ENCODE measurements at regions not wholly inside any gene's neighbourhood (a gene's known extent, or its start where the extent isn't known, plus 50 kb on each side); places are given as distances from the start of the nearest gene placed in this dataset.
"Not testable (repeated sequence)": the region's sequence is repeated elsewhere in the genome, so short reads cannot be mapped to it uniquely, and the experiment has no call there.

GRCh38 chr12:19624491-19624890 lies 185.2 kb downstream of the AEBP2 start:
- no peak for DNase-seq (ENCODE audit: low read depth in 2 of 3, low spot score in 1 of 3)

- not testable (repeated sequence) for DNase-seq (ENCODE audit: low read depth in 2 of 3, low spot score in 1 of 3)
Measured at GRCh38 chr12:19625551-19625950, 186.3 kb downstream of the AEBP2 start.

GRCh38 chr12:19627719-19628118 lies 188.4 kb downstream of the AEBP2 start:
- no peak for DNase-seq (ENCODE audit: low read depth in 2 of 3, low spot score in 1 of 3)

- no peak for DNase-seq (ENCODE audit: low read depth in 2 of 3, low spot score in 1 of 3)
Measured at GRCh38 chr12:19630536-19630935, 191.2 kb downstream of the AEBP2 start.

GRCh38 chr12:19633194-19633593 lies 193.9 kb downstream of the AEBP2 start:
- no peak for DNase-seq (ENCODE audit: low read depth in 2 of 3, low spot score in 1 of 3)

- no peak for DNase-seq (ENCODE audit: low read depth in 2 of 3, low spot score in 1 of 3)
Measured at GRCh38 chr12:19633641-19634040, 194.3 kb downstream of the AEBP2 start.

- DNase-seq (ENCODE audit: low read depth in 2 of 3, low spot score in 1 of 3) = no peak
Measured at GRCh38 chr12:19639781-19640415, 200.6 kb downstream of the AEBP2 start.

- no peak for DNase-seq (ENCODE audit: low read depth in 2 of 3, low spot score in 1 of 3)
Measured at GRCh38 chr12:19641235-19642080, 202.2 kb downstream of the AEBP2 start.

- DNase-seq (ENCODE audit: low read depth in 2 of 3, low spot score in 1 of 3) = no peak
Measured at GRCh38 chr12:19642345-19642744, 203.1 kb downstream of the AEBP2 start.

- no peak for DNase-seq (ENCODE audit: low read depth in 2 of 3, low spot score in 1 of 3)
Measured at GRCh38 chr12:19643635-19644034, 204.3 kb downstream of the AEBP2 start.

- DNase-seq (ENCODE audit: low read depth in 2 of 3, low spot score in 1 of 3) = no peak
Measured at GRCh38 chr12:19644571-19644970, 205.3 kb downstream of the AEBP2 start.

- no peak for DNase-seq (ENCODE audit: low read depth in 2 of 3, low spot score in 1 of 3)
Measured at GRCh38 chr12:19645823-19646222, 206.5 kb downstream of the AEBP2 start.

- DNase-seq (ENCODE audit: low read depth in 2 of 3, low spot score in 1 of 3) = no peak
Measured at GRCh38 chr12:19646599-19646998, 207.3 kb downstream of the AEBP2 start.

- no peak for DNase-seq (ENCODE audit: low read depth in 2 of 3, low spot score in 1 of 3)
Measured at GRCh38 chr12:19647806-19648556, 208.7 kb downstream of the AEBP2 start.

- DNase-seq (ENCODE audit: low read depth in 2 of 3, low spot score in 1 of 3) = no peak
Measured at GRCh38 chr12:19648591-19648990, 209.3 kb downstream of the AEBP2 start.

- DNase-seq (ENCODE audit: low read depth in 2 of 3, low spot score in 1 of 3) = no peak
Measured at GRCh38 chr12:19652386-19652785, 213.1 kb downstream of the AEBP2 start.

GRCh38 chr12:19654650-19655376 lies 215.5 kb downstream of the AEBP2 start:
- DNase-seq (ENCODE audit: low read depth in 2 of 3, low spot score in 1 of 3) = no peak

- DNase-seq (ENCODE audit: low read depth in 2 of 3, low spot score in 1 of 3) = no peak
Measured at GRCh38 chr12:19657118-19657731, 217.9 kb downstream of the AEBP2 start.

GRCh38 chr12:19657732-19658130 lies 218.4 kb downstream of the AEBP2 start:
- no peak for DNase-seq (ENCODE audit: low read depth in 2 of 3, low spot score in 1 of 3)

- no peak for DNase-seq (ENCODE audit: low read depth in 2 of 3, low spot score in 1 of 3)
Measured at GRCh38 chr12:19659086-19659485, 219.8 kb downstream of the AEBP2 start.

GRCh38 chr12:19659501-19659900 lies 220.2 kb downstream of the AEBP2 start:
- no peak for DNase-seq (ENCODE audit: low read depth in 2 of 3, low spot score in 1 of 3)

Data from stimulated activated CD4-positive, alpha-beta T cell treated with anti-CD3 and anti-CD28 coated beads, Interleukin-12 subunit alpha, Interleukin-12 subunit beta, amount 100 ng/mL, for 48 hours (primary cell).